Nephron progenitor cell (in vitro differentiated cells): ENCODE measurements at regions not wholly inside any gene's neighbourhood (a gene's known extent, or its start where the extent isn't known, plus 50 kb on each side); places are given as distances from the start of the nearest gene placed in this dataset.
A peak's percentile ranks its signal among the peaks of the same experiment; 100 is the strongest.
"Not testable (repeated sequence)": the region's sequence is repeated elsewhere in the genome, so short reads cannot be mapped to it uniquely, and the experiment has no call there.

Source experiments
- DNase-seq: peaks from one replicate; pipeline ENCODE4 v3.0.0; 2021
- H3K27ac Mint-ChIP-seq: 2 replicates; pipeline ENCODE4 v1.8.0; 2021; ENCODE audit warnings: mild to moderate bottlenecking, moderate library complexity, mixed read lengths
- H3K27me3 Mint-ChIP-seq: 2 replicates; pipeline ENCODE4 v1.8.0; 2021; ENCODE audit warnings: mild to moderate bottlenecking, low read depth, mixed read lengths; ENCODE audit not compliant: poor library complexity
- H3K36me3 Mint-ChIP-seq: 2 replicates; pipeline ENCODE4 v1.8.0; 2021; ENCODE audit warnings: low read depth, mixed read lengths
- H3K4me1 Mint-ChIP-seq: 2 replicates; pipeline ENCODE4 v1.8.0; 2021; ENCODE audit warnings: mixed read lengths
- H3K4me3 Mint-ChIP-seq: 2 replicates; pipeline ENCODE4 v1.8.0; 2021; ENCODE audit warnings: mild to moderate bottlenecking, moderate library complexity, mixed read lengths
- H3K9me3 Mint-ChIP-seq: 2 replicates; pipeline ENCODE4 v1.8.0; 2021; ENCODE audit warnings: mild to moderate bottlenecking, moderate library complexity, mixed read lengths
- TF ChIP-seq, protein P1 (sequence below): fragments of 200-600 bp; sonication (generic); IDR thresholded peaks from 2 replicates; pipeline ENCODE4 v1.5.0; 2021; ENCODE audit warnings: antibody characterized with exemption

DNA sequence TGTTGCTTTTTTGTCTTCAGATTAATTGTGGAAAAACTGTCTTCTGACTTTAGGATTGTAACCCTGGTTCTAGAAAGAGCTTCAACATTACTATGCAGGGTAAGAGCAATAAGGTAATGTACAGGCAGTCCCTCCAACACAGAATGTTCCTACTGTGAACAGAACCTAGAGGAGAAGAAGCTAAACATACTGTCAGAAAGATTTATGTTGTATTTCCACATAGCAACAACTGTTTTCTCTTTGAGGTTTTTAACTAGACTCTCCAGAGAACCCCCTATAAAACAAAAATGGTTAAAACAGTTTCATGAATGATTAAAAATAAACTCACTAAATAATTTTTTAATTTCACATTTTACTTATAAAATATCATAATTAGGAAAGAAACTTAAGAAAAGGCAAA lies 64.3 kb upstream of the NAA35 start:
- Mint-ChIP-seq H3K36me3 (peaks cover 9% of the 10 kb centered on the region), H3K27ac (no peak overlapping the region), H3K9me3 (peaks cover 5% of the 10 kb centered on the region), H3K27me3 (no peaks in the 10 kb centered on the region), H3K4me3 (no peak overlapping the region), H3K4me1 (peaks cover 36% of the 10 kb centered on the region)
- no peak for DNase-seq
- TF ChIP-seq, protein P1, sequence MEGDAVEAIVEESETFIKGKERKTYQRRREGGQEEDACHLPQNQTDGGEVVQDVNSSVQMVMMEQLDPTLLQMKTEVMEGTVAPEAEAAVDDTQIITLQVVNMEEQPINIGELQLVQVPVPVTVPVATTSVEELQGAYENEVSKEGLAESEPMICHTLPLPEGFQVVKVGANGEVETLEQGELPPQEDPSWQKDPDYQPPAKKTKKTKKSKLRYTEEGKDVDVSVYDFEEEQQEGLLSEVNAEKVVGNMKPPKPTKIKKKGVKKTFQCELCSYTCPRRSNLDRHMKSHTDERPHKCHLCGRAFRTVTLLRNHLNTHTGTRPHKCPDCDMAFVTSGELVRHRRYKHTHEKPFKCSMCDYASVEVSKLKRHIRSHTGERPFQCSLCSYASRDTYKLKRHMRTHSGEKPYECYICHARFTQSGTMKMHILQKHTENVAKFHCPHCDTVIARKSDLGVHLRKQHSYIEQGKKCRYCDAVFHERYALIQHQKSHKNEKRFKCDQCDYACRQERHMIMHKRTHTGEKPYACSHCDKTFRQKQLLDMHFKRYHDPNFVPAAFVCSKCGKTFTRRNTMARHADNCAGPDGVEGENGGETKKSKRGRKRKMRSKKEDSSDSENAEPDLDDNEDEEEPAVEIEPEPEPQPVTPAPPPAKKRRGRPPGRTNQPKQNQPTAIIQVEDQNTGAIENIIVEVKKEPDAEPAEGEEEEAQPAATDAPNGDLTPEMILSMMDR, result no peak

DNA sequence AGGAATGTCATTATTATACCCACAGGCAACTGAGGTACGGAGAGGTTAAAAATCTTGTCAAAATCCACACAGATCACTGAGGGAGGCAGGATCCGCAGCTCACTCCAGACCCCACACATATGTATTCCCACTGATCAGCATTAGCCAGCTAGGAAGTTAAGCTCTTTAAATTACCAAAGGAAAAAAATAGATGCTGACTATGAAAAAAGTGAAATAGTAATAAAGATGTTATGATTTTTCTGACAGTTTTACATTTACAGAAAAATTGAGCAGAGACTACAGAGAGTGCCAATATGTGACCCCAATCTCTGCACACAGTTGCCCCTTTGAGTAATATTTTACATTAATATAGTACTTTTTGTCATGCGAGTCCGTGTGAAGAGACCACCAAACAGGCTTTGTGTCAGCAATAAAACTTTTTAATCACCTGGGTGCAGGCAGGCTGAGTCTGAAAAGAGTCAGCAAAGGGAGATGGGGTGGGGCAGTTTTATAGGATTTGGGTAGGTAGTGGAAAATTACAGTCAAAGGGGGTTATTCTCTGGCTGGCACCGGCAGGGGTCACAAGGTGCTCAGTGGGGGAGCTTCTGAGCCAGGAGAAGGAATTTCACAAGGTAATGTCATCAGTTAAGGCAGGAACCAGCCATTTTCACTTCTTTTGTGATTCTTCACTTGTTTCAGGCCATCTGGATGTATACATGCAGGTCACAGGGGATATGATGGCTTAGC lies 61.9 kb upstream of the NAA35 start:
- H3K4me1 Mint-ChIP-seq, result peaks cover 38% of the 10 kb centered on the region
- H3K27ac Mint-ChIP-seq, result not testable (repeated sequence)
- H3K9me3 Mint-ChIP-seq, result peaks cover 17% of the 10 kb centered on the region

DNA sequence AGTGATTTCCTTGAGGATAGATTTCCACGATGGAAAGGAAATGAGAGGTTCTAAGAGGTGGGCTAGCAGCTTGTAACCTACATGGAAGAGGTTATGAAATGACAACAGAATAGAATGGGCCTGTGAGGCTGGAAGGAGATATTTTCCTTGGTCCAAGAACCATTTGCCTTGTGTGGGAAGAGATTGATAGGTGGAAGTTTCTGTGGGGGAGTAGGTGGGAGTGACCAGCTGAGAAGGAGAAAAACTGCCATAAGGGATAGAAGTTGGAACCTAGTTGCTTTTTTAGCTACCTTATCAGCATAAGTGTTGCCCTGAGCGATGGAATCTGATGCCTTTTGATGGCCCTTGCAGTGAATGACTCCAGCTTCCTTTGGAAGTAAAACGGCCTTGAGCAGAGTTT lies 60.4 kb upstream of the NAA35 start:
- Mint-ChIP-seq H3K9me3 (peaks cover 28% of the 10 kb centered on the region), H3K4me1 (peaks cover 41% of the 10 kb centered on the region), H3K27ac (peak overlapping the region; percentile 41), H3K36me3 (peaks cover 43% of the 10 kb centered on the region)
- H3K4me3 Mint-ChIP-seq, DNase-seq, H3K27me3 Mint-ChIP-seq: not testable (repeated sequence)

More for the DNA sequence above, 61.9 kb upstream of the NAA35 start:
- H3K4me3 Mint-ChIP-seq, DNase-seq, H3K27me3 Mint-ChIP-seq: not testable (repeated sequence)
- H3K36me3 Mint-ChIP-seq, result peaks cover 31% of the 10 kb centered on the region

DNA sequence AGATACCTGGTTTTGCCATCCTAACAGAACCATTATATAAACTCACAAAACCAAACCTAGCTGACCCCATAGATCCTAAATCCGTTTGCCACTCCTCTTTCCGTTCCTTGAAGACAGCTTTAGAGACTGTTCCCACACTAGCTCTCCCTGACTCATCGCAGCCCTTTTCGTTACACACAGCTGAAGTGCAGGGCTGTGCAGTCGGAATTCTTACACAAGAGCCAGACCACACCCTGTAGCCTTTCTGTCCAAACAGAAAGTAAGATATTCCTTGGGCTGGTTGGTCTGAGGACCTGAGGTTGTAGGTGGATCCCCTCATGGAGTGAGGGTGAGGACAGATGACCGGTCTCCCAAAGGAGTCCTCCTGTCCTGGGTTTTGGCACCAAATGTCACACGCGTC lies 56.7 kb upstream of the NAA35 start:
- Mint-ChIP-seq H3K36me3 (peaks cover 46% of the 10 kb centered on the region), H3K27me3 (no peaks in the 10 kb centered on the region), H3K4me3 (no peak overlapping the region), H3K27ac (no peak overlapping the region), H3K9me3 (peaks cover 32% of the 10 kb centered on the region), H3K4me1 (peaks cover 32% of the 10 kb centered on the region)
- TF ChIP-seq, protein P1, result no peak
- DNase-seq, result no peak

DNA sequence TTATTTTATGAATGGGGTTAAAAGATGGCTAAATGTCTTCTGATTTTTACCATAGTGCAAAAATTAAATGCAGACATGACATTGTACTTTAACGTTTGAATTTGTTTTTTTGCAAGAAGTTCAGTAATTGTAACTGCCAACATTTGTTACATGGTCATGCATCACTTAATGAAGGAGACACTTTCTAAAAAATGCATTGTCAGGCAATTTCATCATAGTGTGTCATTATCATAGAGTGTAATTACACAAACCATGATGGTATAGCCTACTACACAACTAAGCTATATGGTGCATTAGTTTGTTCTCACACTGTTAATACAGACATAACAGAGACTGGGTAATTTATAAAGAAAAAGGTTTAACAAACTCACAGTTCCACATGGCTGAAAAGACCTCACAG lies 50.0 kb upstream of the NAA35 start:
- H3K36me3 Mint-ChIP-seq, result peaks cover 16% of the 10 kb centered on the region

More for the DNA sequence above, 50.0 kb upstream of the NAA35 start:
- TF ChIP-seq, protein P1, result no peak
- Mint-ChIP-seq H3K27me3 (no peaks in the 10 kb centered on the region), H3K9me3 (peaks cover 12% of the 10 kb centered on the region), H3K4me3 (no peak overlapping the region), H3K27ac (no peak overlapping the region), H3K4me1 (no peaks in the 10 kb centered on the region)
- DNase-seq, result no peak
